Lower leg skin (tissue), 3 donors: ENCODE measurements at regions not wholly inside any gene's neighbourhood (a gene's known extent, or its start where the extent isn't known, plus 50 kb on each side); places are given as distances from the start of the nearest gene placed in this dataset.

ENCODE experiments used
- POLR2A ChIP-seq, 2 donors: fragments of 450-650 bp; IDR thresholded peaks; one replicate each; pipeline ENCODE4 v1.6.1; 2016 to 2017; ENCODE audit warnings: antibody characterized with exemption in 2 of 2, mild to moderate bottlenecking in 1 of 2, moderate library complexity in 1 of 2
- TF ChIP-seq, protein P1 (sequence below), 3 donors: fragments of 450-650 bp; IDR thresholded peaks; one replicate each; pipeline ENCODE4 v1.5.1; 2016; ENCODE audit warnings: antibody characterized with exemption in 3 of 3, mild to moderate bottlenecking in 3 of 3, moderate library complexity in 2 of 3

DNA sequence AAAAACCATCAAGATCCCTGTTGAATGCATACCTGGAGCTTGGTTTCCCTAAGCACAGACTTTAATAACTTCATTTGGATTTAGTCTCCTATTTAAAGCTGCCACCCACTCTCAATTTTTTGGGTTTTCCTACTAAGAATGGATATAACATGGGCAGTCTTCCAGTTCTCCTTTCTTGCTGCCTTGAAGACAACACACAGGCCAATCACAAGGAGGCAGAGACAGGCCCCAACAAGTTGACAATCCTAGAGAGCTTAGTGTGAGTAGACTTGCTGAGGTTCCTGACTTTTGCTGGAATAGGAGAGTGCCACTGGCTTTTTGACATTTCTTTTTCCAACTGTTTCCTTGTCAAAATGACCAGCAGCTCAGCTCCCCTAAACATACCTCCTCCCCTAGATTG, 112.3 kb upstream of the ESR1 start:
- TF ChIP-seq, protein P1, sequence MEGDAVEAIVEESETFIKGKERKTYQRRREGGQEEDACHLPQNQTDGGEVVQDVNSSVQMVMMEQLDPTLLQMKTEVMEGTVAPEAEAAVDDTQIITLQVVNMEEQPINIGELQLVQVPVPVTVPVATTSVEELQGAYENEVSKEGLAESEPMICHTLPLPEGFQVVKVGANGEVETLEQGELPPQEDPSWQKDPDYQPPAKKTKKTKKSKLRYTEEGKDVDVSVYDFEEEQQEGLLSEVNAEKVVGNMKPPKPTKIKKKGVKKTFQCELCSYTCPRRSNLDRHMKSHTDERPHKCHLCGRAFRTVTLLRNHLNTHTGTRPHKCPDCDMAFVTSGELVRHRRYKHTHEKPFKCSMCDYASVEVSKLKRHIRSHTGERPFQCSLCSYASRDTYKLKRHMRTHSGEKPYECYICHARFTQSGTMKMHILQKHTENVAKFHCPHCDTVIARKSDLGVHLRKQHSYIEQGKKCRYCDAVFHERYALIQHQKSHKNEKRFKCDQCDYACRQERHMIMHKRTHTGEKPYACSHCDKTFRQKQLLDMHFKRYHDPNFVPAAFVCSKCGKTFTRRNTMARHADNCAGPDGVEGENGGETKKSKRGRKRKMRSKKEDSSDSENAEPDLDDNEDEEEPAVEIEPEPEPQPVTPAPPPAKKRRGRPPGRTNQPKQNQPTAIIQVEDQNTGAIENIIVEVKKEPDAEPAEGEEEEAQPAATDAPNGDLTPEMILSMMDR (IDR thresholded peaks at IDR 0.05), result no peak
- TF ChIP-seq POLR2A (IDR thresholded peaks at IDR 0.05), result no peak
